Activated B cell treated with CpG ODN at 0.5 μM for 24 hours (primary cell): ENCODE measurements at regions not wholly inside any gene's neighbourhood (a gene's known extent, or its start where the extent isn't known, plus 50 kb on each side); places are given as distances from the start of the nearest gene placed in this dataset.
"Not testable (repeated sequence)": the region's sequence is repeated elsewhere in the genome, so short reads cannot be mapped to it uniquely, and the experiment has no call there.

Source experiments
- ATAC-seq: fragments of 200-7000 bp; cut with Tn5 transposase; one replicate; pipeline ENCODE4 v1.10.0; 2021; ENCODE audit warnings: low read depth, mild to moderate bottlenecking, moderate library complexity
- CTCF ChIA-PET: fragments of 350-600 bp; sonication (Branson Sonifier 250); formaldehyde crosslinking; loops from one replicate; lab custom pipeline; 2021; ENCODE audit warnings: antibody characterized with exemption; lab: Charles Lee
- POLR2A ChIA-PET: fragments of 350-600 bp; sonication (Branson Sonifier 250); formaldehyde crosslinking; loops from one replicate; lab custom pipeline; 2021; ENCODE audit warnings: antibody characterized with exemption; lab: Charles Lee
- DNase-seq: peaks from one replicate; pipeline ENCODE4 v3.0.0; 2022
- H3K27ac Mint-ChIP-seq: one replicate; pipeline ENCODE4 v1.8.0; 2020; ENCODE audit warnings: mixed read lengths
- H3K27me3 Mint-ChIP-seq: one replicate; pipeline ENCODE4 v1.8.0; 2021; ENCODE audit warnings: mixed read lengths
- H3K36me3 Mint-ChIP-seq: one replicate; pipeline ENCODE4 v1.8.0; 2021; ENCODE audit warnings: low read depth, mixed read lengths
- H3K4me1 Mint-ChIP-seq: one replicate; pipeline ENCODE4 v1.8.0; 2021; ENCODE audit warnings: mixed read lengths
- H3K4me3 Mint-ChIP-seq: one replicate; pipeline ENCODE4 v1.8.0; 2020; ENCODE audit warnings: mild to moderate bottlenecking, mixed read lengths
- H3K9me3 Mint-ChIP-seq: one replicate; pipeline ENCODE4 v1.8.0; 2020; ENCODE audit warnings: mixed read lengths
- intact Hi-C: fragments of 100-400 bp; cut with micrococcal nuclease; formaldehyde crosslinking; loops from one replicate; pipeline ENCODE4 v1.15.1; 2024
- TF ChIP-seq, protein P1 (sequence below): fragments of 200-600 bp; IDR thresholded peaks from one replicate; pipeline ENCODE4 v1.8.0; 2022; ENCODE audit warnings: antibody characterized with exemption, mild to moderate bottlenecking

GRCh38 chr10:14421941-14422340 lies 91.2 kb upstream of the FRMD4A start:
- intact Hi-C loops = no loop called here
- H3K36me3 Mint-ChIP-seq = no peaks in the 10 kb centered on the region
- CTCF ChIA-PET = no interaction called here
- DNase-seq (no peak), ATAC-seq (no peak)
- H3K9me3 Mint-ChIP-seq = no peaks in the 10 kb centered on the region
- TF ChIP-seq, protein P1, sequence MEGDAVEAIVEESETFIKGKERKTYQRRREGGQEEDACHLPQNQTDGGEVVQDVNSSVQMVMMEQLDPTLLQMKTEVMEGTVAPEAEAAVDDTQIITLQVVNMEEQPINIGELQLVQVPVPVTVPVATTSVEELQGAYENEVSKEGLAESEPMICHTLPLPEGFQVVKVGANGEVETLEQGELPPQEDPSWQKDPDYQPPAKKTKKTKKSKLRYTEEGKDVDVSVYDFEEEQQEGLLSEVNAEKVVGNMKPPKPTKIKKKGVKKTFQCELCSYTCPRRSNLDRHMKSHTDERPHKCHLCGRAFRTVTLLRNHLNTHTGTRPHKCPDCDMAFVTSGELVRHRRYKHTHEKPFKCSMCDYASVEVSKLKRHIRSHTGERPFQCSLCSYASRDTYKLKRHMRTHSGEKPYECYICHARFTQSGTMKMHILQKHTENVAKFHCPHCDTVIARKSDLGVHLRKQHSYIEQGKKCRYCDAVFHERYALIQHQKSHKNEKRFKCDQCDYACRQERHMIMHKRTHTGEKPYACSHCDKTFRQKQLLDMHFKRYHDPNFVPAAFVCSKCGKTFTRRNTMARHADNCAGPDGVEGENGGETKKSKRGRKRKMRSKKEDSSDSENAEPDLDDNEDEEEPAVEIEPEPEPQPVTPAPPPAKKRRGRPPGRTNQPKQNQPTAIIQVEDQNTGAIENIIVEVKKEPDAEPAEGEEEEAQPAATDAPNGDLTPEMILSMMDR = no peak
- no peak overlapping the region for H3K4me3 Mint-ChIP-seq
- H3K27me3 Mint-ChIP-seq = peaks cover 12% of the 10 kb centered on the region
- POLR2A ChIA-PET = no interaction called here
- H3K4me1 Mint-ChIP-seq = no peaks in the 10 kb centered on the region
- no peak overlapping the region for H3K27ac Mint-ChIP-seq

DNA sequence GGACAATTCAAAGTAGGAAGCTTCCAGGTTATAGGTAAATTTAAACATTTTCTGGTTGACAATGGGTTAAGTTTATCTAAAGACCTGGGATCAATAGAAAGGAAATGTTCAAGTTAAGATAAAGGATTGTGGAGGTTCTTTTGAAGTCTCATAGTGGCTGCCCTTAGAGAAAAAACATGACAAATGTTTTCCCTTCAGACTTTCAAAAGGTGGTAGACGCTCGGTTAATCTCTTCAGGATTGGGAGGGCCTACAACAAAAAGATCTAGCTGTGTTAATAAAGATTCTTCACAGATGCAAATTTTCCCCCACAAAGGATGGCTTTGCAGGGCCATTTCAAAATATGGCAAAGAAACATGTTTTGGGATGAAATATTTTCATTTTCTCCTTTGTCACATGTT lies 86.6 kb upstream of the FRMD4A start:
- H3K4me1 Mint-ChIP-seq, H3K9me3 Mint-ChIP-seq, ATAC-seq, intact Hi-C loops, POLR2A ChIA-PET, H3K36me3 Mint-ChIP-seq, CTCF ChIA-PET, DNase-seq, H3K27ac Mint-ChIP-seq, H3K4me3 Mint-ChIP-seq: not testable (repeated sequence)
- H3K27me3 Mint-ChIP-seq = peaks cover 25% of the 10 kb centered on the region

GRCh38 chr10:14416308-14416700 lies 85.6 kb upstream of the FRMD4A start:
- H3K27ac Mint-ChIP-seq = no peak overlapping the region
- ATAC-seq (no peak), DNase-seq (no peak)
- POLR2A ChIA-PET = no interaction called here
- TF ChIP-seq, protein P1 = no peak
- no peak overlapping the region for H3K4me3 Mint-ChIP-seq
- H3K4me1 Mint-ChIP-seq = no peaks in the 10 kb centered on the region
- CTCF ChIA-PET = no interaction called here
- H3K9me3 Mint-ChIP-seq = no peaks in the 10 kb centered on the region
- H3K27me3 Mint-ChIP-seq = peaks cover 25% of the 10 kb centered on the region
- intact Hi-C loops = no loop called here
- no peaks in the 10 kb centered on the region for H3K36me3 Mint-ChIP-seq

- ChIA-PET CTCF (interaction anchor here (1.1 kb wide), 1 partner anchor 218 kb away, joined by 3 read pairs; no protein-coding TSS in a partner anchor), POLR2A (no interaction called here)
- Mint-ChIP-seq H3K9me3 (no peaks in the 10 kb centered on the region), H3K36me3 (no peaks in the 10 kb centered on the region), H3K27me3 (peaks cover 25% of the 10 kb centered on the region), H3K4me3 (no peak overlapping the region), H3K27ac (no peak overlapping the region), H3K4me1 (peaks cover 2% of the 10 kb centered on the region)
- ATAC-seq = no peak
- no peak for DNase-seq
- TF ChIP-seq, protein P1 = no peak
- intact Hi-C loops = no loop called here
Measured at GRCh38 chr10:14415676-14416307, 85.1 kb upstream of the FRMD4A start.

DNA sequence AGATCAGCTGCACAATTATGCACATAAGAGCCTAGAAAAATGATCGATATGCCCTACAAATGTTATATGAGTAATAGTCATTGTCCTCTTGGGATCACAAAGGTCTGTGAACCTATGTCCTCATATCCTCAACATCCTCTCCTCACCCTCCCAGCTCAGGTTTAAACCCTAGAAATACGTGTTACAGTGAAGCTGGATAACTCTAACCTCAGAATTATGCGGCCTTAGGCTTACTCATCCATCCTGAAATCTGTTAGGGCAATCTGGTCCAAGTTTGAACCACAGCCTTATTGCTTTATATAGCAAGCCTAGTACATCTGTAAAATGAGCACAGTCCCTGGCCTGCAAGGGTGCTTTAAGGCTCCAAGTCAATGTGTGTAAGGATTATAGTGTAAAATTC lies 84.2 kb upstream of the FRMD4A start:
- CTCF ChIA-PET = interaction anchor here (1.1 kb wide), 1 partner anchor 217 kb away, joined by 3 read pairs; no protein-coding TSS in a partner anchor
- POLR2A ChIA-PET = no interaction called here
- DNase-seq = no peak
- H3K9me3 Mint-ChIP-seq = peaks cover 2% of the 10 kb centered on the region
- H3K27me3 Mint-ChIP-seq = peaks cover 25% of the 10 kb centered on the region
- no peak for ATAC-seq
- H3K4me3 Mint-ChIP-seq = no peak overlapping the region
- peaks cover 7% of the 10 kb centered on the region for H3K4me1 Mint-ChIP-seq
- TF ChIP-seq, protein P1 = no peak
- no peak overlapping the region for H3K27ac Mint-ChIP-seq
- H3K36me3 Mint-ChIP-seq = no peaks in the 10 kb centered on the region
- intact Hi-C loops = no loop called here

DNA sequence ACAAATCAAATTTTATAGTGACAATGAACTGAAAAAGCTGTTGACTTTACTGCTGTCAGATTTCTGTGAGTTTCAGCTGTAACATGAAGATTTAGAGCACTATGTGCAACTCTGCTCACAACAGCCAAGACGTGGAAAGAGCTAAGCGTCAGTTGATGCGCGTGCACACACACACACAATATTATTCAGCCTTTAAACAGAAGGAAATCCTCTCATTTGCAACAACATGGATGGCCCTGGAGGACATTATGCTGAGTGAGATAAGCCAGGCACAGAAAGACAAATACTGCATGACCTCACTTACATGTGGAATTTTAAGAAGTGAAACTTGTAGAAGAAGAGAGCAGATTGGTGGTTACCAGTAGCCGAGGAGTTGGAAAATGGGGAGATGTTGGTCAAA lies 82.8 kb upstream of the FRMD4A start:
- intact Hi-C loops = no loop called here

More for the DNA sequence above, 82.8 kb upstream of the FRMD4A start:
- Mint-ChIP-seq H3K4me3 (no peak overlapping the region), H3K4me1 (peaks cover 16% of the 10 kb centered on the region), H3K27ac (no peak overlapping the region), H3K9me3 (peaks cover 2% of the 10 kb centered on the region), H3K27me3 (peaks cover 22% of the 10 kb centered on the region), H3K36me3 (no peaks in the 10 kb centered on the region)
- ChIA-PET POLR2A (no interaction called here), CTCF (no interaction called here)
- ATAC-seq (no peak), DNase-seq (no peak)
- TF ChIP-seq, protein P1 = no peak
